COLO668 (cell line): ENCODE measurements at regions not wholly inside any gene's neighbourhood (a gene's known extent, or its start where the extent isn't known, plus 50 kb on each side); places are given as distances from the start of the nearest gene placed in this dataset.

ENCODE experiments used
- DNase-seq: peaks from one replicate; lab custom pipeline; 2025; ENCODE audit not compliant: unreplicated experiment; lab: John Stamatoyannopoulos, UW

DNA sequence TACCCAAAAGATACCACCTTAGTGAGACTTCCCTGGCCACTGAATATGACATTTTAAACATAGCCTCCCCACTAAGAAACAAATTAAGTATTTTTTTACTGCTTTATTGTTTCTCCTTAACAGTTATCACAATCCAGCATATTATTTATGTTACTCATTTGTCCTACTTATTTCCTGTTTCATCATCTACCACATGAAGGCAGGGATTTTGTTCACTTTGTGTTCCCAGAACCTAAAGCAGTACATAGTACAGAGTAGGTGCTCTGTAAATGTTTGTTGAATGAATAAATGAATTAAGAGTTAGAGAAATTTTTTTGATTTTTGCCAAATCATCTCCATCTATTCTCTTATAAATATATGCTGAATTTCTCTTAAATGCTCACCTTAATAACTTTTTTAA is 318.4 kb upstream of the GIMD1 start:
- DNase-seq, result no peak

DNA sequence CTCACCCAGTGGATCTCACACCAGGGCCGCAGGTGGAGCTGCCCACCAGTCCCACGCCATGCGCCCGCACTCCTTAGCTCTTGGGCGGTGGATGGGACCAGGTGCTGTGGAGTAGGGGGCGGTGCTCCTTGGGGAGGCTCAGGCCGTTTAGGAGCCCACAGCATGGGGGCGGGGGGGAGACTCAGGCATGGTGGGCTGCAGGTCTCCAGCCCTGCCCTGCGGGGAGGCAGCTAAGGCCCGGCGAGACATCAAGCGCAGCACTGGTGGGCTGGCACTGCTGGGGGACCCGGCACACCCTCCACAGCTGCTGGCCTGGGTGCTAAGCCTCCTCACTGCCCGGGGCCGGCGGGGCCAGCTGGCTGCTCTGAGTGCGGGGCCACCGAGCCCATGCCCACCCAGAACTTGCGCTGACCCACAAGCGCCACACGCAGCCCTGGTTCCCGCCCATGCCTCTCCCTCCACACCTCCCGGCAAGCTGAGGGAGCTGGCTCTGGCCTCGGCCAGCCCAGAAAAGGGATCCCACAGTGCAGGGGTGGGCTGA is 312.9 kb upstream of the GIMD1 start:
- DNase-seq, result no peak

DNA sequence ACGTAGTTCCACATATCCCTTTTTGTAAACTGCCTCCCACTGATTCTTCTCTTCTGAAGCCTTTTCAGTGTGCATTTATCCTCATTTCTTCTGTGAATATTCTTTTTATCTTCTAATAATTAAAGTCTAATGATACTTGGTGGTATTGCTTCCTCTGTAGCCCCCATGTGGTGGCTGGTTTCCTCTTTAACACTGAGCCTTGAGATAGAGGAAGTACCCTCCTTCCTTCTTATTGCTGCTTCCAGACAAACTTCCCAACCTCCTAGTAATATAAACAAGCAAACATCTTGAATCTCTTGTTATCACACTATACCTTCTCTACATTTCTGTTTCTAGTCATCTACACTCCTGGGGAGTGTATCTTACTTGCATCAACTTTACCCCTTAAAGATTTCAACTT is 310.5 kb upstream of the GIMD1 start:
- DNase-seq, result no peak

DNA sequence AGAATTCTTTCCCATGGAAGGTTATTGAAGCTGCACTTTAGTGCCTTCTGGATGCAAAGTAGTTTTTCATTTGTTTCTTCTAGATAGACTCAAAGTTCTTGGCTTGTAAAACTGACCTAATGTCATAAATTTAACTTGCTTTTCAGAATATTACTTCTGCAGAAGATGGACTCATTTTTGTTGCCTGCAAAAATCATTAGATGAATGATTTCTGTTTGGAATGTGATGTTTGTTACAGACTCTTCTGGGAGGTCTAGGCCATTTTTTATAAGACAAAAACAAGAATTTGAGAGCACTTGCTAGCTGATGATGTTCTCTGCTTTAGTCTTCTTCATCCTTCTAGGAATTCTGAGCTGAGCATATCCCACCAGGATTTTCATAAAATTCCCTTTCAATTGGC is 308.6 kb upstream of the GIMD1 start:
- DNase-seq, result no peak

- DNase-seq, result no peak
These were observed 307.8 kb upstream of the GIMD1 start for GRCh38 chr4:106676173-106676921.

GRCh38 chr4:106671716-106672115 is 303.1 kb upstream of the GIMD1 start:
- DNase-seq, result no peak

DNA sequence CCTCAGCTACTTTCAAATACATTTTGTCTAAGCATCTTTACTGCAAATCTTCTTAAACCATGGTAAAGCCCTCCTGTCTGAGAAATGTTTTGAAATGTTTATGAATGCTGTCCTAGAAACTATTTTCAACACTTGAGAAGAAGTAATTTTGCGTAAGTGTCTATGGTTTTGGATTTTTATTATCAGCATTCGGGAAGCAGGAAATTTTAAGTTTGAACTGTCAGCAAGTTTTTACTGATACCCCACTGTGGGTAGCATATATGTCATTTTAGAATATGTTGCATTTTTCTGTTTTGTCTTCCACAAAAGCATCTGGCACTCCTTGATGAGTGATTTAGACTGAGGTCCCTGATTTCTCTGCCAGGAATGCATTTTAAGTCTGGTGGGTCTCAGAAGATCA is 302.4 kb upstream of the GIMD1 start:
- DNase-seq, result no peak

- DNase-seq, result no peak
These were observed 290.8 kb upstream of the GIMD1 start for GRCh38 chr4:106659371-106659770.

DNA sequence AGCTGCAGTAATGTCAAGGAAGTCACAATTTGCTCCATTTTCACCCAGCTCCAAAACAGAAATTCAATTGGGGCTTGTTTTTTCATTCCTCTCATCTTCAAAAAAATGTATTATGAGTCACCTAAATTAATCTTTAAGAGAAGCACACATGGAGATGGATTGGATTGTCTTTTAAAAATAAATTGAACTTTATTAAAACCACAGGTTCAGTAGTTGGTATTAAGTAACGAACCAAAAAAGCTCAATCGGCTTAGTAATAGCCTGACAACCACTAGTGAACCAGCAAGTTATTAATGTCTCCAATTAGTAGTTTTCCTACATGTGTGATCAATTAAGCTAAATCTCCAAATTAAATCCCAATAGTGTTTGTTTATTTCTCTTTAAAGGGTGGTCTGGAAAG is 283.5 kb upstream of the GIMD1 start:
- no peak for DNase-seq

DNA sequence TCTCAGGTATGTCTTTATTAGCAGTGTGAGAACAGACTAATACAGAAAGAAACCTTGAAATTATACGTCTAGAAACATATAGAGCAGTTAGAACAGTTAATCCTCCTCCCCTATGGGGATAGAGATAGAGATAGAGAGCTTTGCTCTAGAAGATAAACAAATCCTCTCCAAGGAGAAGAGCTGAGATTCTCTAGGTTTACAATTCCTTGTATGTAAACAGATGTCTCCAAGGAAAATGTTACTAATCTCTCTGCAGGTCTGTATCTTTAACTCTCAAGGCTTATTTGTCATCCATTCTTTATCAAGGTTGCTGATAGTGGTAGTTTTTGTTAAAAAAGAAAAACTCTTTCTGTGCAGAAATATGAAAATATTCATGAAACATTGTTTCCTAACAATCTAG is 282.1 kb upstream of the GIMD1 start:
- no peak for DNase-seq

DNA sequence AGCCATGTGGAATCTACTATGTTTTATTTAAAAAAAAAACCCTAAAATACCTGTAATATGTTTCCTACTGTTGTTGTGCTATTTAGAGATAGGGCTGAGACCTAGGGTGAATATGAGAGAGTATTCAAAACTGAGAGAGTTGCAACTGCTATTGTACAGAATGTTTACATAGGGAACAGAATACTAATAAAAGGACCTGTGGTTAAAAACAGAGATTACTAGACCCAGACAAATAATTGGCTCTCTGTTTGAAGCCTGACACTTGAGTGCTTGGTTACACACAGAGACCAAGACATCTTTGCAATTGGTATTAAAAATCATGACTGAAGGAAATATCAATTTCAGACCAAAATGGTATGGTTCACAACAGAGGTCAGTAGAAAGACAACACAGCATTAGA is 278.9 kb upstream of the GIMD1 start:
- DNase-seq, result no peak

DNA sequence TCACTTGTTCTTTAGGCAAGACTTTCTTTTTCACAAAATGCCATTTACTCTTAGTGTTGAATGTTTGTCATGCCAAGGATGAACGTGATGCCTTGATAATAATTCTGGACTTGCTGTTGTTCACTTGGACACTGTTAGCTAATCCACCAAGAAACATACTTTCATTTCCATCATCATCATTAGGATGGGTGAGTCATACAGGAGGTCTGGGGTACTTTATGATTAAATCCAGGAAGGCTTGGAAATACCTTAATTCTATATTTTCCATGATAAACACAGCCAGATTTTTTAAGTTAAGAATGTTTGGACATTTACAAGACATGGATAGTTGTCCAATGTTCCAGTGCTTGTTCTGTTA is 260.7 kb upstream of the GIMD1 start:
- no peak for DNase-seq

GRCh38 chr4:106628586-106629267 is 260.1 kb upstream of the GIMD1 start:
- DNase-seq, result no peak

DNA sequence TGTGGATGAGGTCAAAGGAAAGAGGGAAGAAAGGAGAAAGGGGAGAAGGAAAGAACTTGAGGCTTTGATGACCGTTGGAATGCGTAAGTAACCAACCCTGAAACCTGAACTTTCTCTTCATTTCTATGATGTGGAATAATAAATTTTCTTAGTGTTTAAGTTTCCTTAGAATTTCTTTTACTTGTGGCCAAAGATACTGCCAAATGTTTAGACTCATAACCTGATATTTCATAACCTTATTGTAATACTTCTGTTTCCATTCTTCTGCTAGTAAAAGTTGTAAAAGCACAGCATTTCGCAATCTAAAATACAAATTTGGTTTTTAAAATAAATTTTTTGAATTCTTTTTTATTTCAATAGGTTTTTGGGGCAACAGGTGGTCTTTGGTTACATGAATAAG is 258.5 kb upstream of the GIMD1 start:
- no peak for DNase-seq

DNA sequence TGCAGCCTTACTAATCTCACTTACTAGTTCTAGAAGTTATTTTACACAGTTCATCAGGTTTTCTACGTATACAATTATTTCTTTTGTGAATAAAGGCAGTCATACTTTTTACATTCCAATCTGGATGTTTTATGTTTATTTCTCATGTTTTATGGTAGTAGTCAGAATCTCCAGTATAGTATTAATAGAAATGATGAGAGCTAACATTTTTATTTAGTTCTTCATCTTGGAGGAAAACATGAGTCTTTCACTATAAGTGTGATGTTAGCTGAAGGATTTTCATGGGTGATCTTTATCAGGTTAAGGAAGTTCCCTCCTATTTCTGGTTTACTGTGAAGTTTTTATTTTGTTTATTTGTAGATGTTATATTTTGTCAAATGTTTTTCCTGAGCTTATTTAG is 256.1 kb upstream of the GIMD1 start:
- no peak for DNase-seq

- DNase-seq, result no peak
These were observed 250.4 kb upstream of the GIMD1 start for GRCh38 chr4:106618956-106619355.

DNA sequence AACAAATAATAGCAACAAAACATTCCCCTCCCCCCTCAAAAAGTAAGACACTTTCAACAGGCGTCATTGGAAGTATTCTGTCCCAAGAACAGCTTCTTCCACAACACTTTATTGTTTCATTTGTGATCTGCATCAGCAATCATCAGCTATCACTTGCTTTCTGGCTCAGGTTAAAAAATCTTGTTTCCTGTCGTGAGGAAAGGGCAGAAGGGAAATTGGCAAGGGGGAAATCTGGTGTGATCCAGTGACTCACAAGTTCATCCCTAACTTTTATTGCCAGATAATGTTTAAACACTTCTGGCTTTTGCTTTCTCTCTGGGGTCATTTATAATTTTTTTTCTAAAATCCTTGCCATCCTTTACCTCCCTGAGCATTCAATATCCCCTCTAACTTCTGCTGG is 247.4 kb upstream of the GIMD1 start:
- no peak for DNase-seq

- DNase-seq, result no peak
These were observed 246.9 kb upstream of the GIMD1 start for GRCh38 chr4:106615410-106615945.

DNA sequence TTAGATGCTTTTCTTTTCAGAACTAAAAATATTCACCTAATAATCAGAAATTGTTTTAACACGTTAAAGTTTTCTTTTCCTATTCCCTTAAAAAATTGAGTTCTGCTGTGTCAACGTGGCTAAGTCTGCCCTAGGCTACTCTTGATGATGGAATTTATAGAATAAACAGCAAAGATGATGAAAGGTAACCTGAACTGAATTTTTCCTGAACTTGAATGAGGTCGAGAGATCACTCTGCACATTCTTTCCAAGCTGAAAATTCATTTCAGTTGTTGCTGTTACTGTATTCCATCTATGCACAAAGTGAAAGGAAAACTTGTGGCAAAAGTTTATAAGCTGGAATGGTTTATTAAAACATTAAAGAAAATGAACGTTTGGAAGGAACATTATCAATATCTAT is 245.9 kb upstream of the GIMD1 start:
- DNase-seq, result no peak

GRCh38 chr4:106609917-106610316 is 241.3 kb upstream of the GIMD1 start:
- DNase-seq, result no peak

- DNase-seq, result no peak
These were observed 239.0 kb upstream of the GIMD1 start for GRCh38 chr4:106607558-106607957.

DNA sequence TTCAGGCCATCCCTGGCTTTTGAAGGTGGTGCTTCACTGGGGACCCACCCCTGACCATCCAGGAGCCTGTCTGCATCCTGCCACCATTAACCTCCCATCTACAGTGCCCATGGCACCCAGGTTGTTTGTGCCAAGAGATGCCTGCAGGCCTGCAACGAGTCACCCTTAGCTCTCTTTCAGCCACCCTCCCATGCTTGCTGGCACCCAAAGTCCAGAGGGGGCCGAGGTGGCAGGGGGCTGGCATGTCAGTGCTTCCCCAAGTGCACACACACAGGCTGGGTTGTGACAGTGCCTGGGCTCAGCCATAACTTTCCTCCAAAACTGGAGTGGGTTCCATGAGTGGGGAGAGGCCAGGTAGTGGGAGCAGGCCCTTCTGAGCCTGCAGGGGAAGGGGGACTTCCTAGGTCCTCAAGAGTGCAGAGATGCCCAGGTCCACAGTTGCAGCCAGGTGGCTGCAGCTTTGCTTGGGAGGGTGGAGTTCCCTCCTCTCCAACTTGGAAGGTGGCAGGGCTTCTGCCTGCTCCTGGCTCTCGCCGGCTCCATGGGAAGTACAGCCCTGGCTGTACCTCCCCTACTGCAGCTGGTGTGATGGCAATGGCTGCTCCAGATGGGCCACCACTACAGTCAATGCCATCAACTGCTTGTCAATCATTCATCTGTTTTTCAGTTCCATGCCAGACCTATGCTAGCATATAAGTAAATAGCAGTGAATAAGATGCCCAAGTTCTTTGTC is 235.9 kb upstream of the GIMD1 start:
- DNase-seq, result no peak
